ENCODE measurements at regions not wholly inside any gene's neighbourhood (a gene's known extent, or its start where the extent isn't known, plus 50 kb on each side); places are given as distances from the start of the nearest gene placed in this dataset.

- in situ Hi-C loops (cut with HindIII; ENCODE audit: extremely low pct_ligation_motif_present, low pct_unique_long_range_greater_than_20kb), result no loop called here
- 54% methylated on average over 11 of the region's 18 CpGs for WGBS (ENCODE audit: low lambda C conversion rate)
- no TSS peak for BruUV-seq (replicated peaks)
- DNase-seq (ENCODE audit: low spot score), result peak; percentile 34
- peak; percentile 60 for FAIRE-seq
- Histone ChIP-seq H3K4me1 (ENCODE audit: insufficient read depth, low read length) (peaks cover 66% of the 10 kb centered on the region), H3K27me3 (ENCODE audit: control insufficient read depth in 1 of 2, insufficient read depth in 2 of 2, low read length in 2 of 2) (no peaks in the 10 kb centered on the region), H2AFZ (ENCODE audit: low read length) (no peak overlapping the region), H3K4me3 (replicated peaks in 1 of 3; ENCODE audit: insufficient read depth in 1 of 3, low read depth in 2 of 3, low read length in 3 of 3) (peak overlapping the region in 1 of 3 experiments; percentile 26; a peak in 1 of 6 replicates), H3K36me3 (replicated peaks in 1 of 2; ENCODE audit: control insufficient read depth in 1 of 2, insufficient read depth in 2 of 2, low read length in 2 of 2) (peaks cover 16 to 33% of the 10 kb centered on the region in 2 experiments; a peak in 4 of 5 replicates), H3K9ac (ENCODE audit: insufficient read depth, low read depth, low read length) (peak overlapping the region; percentile 30; the same call in 1 of the 2 replicates), H3K9me3 (ENCODE audit: low read length) (no peaks in the 10 kb centered on the region), H3K79me2 (ENCODE audit: insufficient read depth, low read length) (peaks cover 59% of the 10 kb centered on the region), H4K20me1 (ENCODE audit: insufficient read depth, low read length) (0 out of 2 replicates have a peak, but pooled peaks cover 2% of the 10 kb centered on the region), H3K27ac (ENCODE audit: extremely low read length, insufficient read depth, low read length) (peak overlapping the region; percentile 94), H3K4me2 (ENCODE audit: low read depth, low read length) (peak overlapping the region; percentile 48)
- ChIA-PET CTCF (ENCODE audit: low intra/inter-chr PET ratio, low total read pairs) (no interaction called here), POLR2A (interaction anchor here (4.7 kb wide), 1 partner anchor 12 kb away, joined by 56 read pairs; no protein-coding TSS in a partner anchor)
- intact Hi-C loops (cut with micrococcal nuclease; ENCODE audit: unreplicated experiment), result loop anchor here (2.0 to 5.0 kb wide), 2 partner anchors 29 to 128 kb away; no protein-coding TSS in a partner anchor
- no peak for ATAC-seq
- TF ChIP-seq DBP (CRISPR knock-in tag; IDR thresholded peaks at IDR 0.05; ENCODE audit: not compliant biosample characterization) (no peak), ZNF354B (CRISPR knock-in tag; IDR thresholded peaks at IDR 0.05) (no peak), MTF1 (CRISPR knock-in tag; IDR thresholded peaks at IDR 0.05) (0 out of 2 replicates have a peak, but pooled peaks have one; percentile 50), EP300 (IDR thresholded peaks at IDR 0.05; ENCODE audit: low read depth in 2 of 2, low read length in 2 of 2) (peak in 1 of 2 experiments; percentile 19; a peak in 1 of 4 replicates), EP300 (CRISPR knock-in tag; IDR thresholded peaks at IDR 0.05; ENCODE audit: borderline replicate concordance) (no peak), NR2F6 (IDR thresholded peaks at IDR 0.05) (peak; percentile 32; the same call in 1 of the 2 replicates), NR2F6 (CRISPR knock-in tag; IDR thresholded peaks at IDR 0.05) (no peak), ZBTB21 (CRISPR knock-in tag; IDR thresholded peaks at IDR 0.05) (no peak), CTCF (CRISPR knock-in tag; IDR thresholded peaks at IDR 0.05) (0 out of 2 replicates have a peak, but pooled peaks have one; percentile 26), SOX6 (IDR thresholded peaks at IDR 0.05) (no peak), SOX6 (CRISPR knock-in tag; IDR thresholded peaks at IDR 0.05) (peak; percentile 61)
- TF ChIP-seq, protein P1, sequence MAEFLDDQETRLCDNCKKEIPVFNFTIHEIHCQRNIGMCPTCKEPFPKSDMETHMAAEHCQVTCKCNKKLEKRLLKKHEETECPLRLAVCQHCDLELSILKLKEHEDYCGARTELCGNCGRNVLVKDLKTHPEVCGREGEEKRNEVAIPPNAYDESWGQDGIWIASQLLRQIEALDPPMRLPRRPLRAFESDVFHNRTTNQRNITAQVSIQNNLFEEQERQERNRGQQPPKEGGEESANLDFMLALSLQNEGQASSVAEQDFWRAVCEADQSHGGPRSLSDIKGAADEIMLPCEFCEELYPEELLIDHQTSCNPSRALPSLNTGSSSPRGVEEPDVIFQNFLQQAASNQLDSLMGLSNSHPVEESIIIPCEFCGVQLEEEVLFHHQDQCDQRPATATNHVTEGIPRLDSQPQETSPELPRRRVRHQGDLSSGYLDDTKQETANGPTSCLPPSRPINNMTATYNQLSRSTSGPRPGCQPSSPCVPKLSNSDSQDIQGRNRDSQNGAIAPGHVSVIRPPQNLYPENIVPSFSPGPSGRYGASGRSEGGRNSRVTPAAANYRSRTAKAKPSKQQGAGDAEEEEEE (CRISPR knock-in tag; IDR thresholded peaks at IDR 0.05; ENCODE audit: borderline replicate concordance), result no peak
- TF ChIP-seq, protein P2, sequence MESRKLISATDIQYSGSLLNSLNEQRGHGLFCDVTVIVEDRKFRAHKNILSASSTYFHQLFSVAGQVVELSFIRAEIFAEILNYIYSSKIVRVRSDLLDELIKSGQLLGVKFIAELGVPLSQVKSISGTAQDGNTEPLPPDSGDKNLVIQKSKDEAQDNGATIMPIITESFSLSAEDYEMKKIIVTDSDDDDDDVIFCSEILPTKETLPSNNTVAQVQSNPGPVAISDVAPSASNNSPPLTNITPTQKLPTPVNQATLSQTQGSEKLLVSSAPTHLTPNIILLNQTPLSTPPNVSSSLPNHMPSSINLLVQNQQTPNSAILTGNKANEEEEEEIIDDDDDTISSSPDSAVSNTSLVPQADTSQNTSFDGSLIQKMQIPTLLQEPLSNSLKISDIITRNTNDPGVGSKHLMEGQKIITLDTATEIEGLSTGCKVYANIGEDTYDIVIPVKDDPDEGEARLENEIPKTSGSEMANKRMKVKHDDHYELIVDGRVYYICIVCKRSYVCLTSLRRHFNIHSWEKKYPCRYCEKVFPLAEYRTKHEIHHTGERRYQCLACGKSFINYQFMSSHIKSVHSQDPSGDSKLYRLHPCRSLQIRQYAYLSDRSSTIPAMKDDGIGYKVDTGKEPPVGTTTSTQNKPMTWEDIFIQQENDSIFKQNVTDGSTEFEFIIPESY (CRISPR knock-in tag; IDR thresholded peaks at IDR 0.05), result peak; percentile 28; the same call in 1 of the 2 replicates
These were observed 1122.3 kb downstream of the BRD1 start for GRCh38 chr22:48705159-48705916.

Measured in HepG2 (cell line).